Cardiac septum (tissue), 1 donor: ENCODE measurements at regions not wholly inside any gene's neighbourhood (a gene's known extent, or its start where the extent isn't known, plus 50 kb on each side); places are given as distances from the start of the nearest gene placed in this dataset.
A peak's percentile ranks its signal among the peaks of the same experiment; 100 is the strongest.

Experiments used
- DNase-seq: peaks from one replicate; pipeline ENCODE4 v3.0.0-alpha.2; 2020; ENCODE audit warnings: low spot score
- intact Hi-C: fragments of 100-400 bp; cut with DNase I; formaldehyde crosslinking; loops from one replicate; pipeline ENCODE4 v1.14.0; 2022
- donor health status: DM: no; HTN: no; CAD: no.

- intact Hi-C loops: no loop called here
- no peak for DNase-seq
Measured at GRCh38 chr12:60265741-60266140, 669.9 kb downstream of the SLC16A7 start.

- intact Hi-C loops: no loop called here
- DNase-seq: no peak
Measured at GRCh38 chr12:60266381-60266852, 670.6 kb downstream of the SLC16A7 start.

GRCh38 chr12:60269611-60270269 lies 673.9 kb downstream of the SLC16A7 start:
- no peak for DNase-seq
- intact Hi-C loops: no loop called here

GRCh38 chr12:60271816-60272215 lies 676.0 kb downstream of the SLC16A7 start:
- intact Hi-C loops: no loop called here
- DNase-seq: no peak

GRCh38 chr12:60278209-60278608 lies 682.4 kb downstream of the SLC16A7 start:
- intact Hi-C loops: no loop called here
- DNase-seq: no peak

- no peak for DNase-seq
- intact Hi-C loops: no loop called here
Measured at GRCh38 chr12:60279221-60279620, 683.4 kb downstream of the SLC16A7 start.

GRCh38 chr12:60281522-60281921 lies 685.7 kb downstream of the SLC16A7 start:
- peak; percentile 46 for DNase-seq
- intact Hi-C loops: no loop called here

- intact Hi-C loops: no loop called here
- DNase-seq: no peak
Measured at GRCh38 chr12:60290532-60290931, 694.7 kb downstream of the SLC16A7 start.

- DNase-seq: no peak
- intact Hi-C loops: no loop called here
Measured at GRCh38 chr12:60308366-60308991, 712.6 kb downstream of the SLC16A7 start.

- DNase-seq: no peak
- intact Hi-C loops: no loop called here
Measured at GRCh38 chr12:60311940-60312339, 716.1 kb downstream of the SLC16A7 start.

- intact Hi-C loops: no loop called here
Measured at GRCh38 chr12:60317361-60317760, 721.5 kb downstream of the SLC16A7 start.

GRCh38 chr12:60324746-60325145 lies 728.9 kb downstream of the SLC16A7 start:
- intact Hi-C loops: no loop called here
- peak; percentile 55 for DNase-seq

More at GRCh38 chr12:60317361-60317760, 721.5 kb downstream of the SLC16A7 start:
- no peak for DNase-seq

GRCh38 chr12:60333461-60333860 lies 737.6 kb downstream of the SLC16A7 start:
- intact Hi-C loops: no loop called here

GRCh38 chr12:60335745-60336144 lies 739.9 kb downstream of the SLC16A7 start:
- no peak for DNase-seq
- intact Hi-C loops: no loop called here

More at GRCh38 chr12:60333461-60333860, 737.6 kb downstream of the SLC16A7 start:
- no peak for DNase-seq

GRCh38 chr12:60337839-60338549 lies 742.2 kb downstream of the SLC16A7 start:
- DNase-seq: no peak
- intact Hi-C loops: no loop called here

GRCh38 chr12:60345442-60345841 lies 749.6 kb downstream of the SLC16A7 start:
- intact Hi-C loops: no loop called here
- DNase-seq: no peak

- intact Hi-C loops: no loop called here
- DNase-seq: no peak
Measured at GRCh38 chr12:60349232-60349978, 753.6 kb downstream of the SLC16A7 start.

- intact Hi-C loops: no loop called here
- DNase-seq: no peak
Measured at GRCh38 chr12:60387356-60387755, 791.5 kb downstream of the SLC16A7 start.

- intact Hi-C loops: no loop called here
- DNase-seq: no peak
Measured at GRCh38 chr12:60391051-60391450, 795.2 kb downstream of the SLC16A7 start.

- no peak for DNase-seq
- intact Hi-C loops: no loop called here
Measured at GRCh38 chr12:60391791-60392190, 796.0 kb downstream of the SLC16A7 start.
